Fibroblast of pulmonary artery (primary cell): ENCODE measurements at regions not wholly inside any gene's neighbourhood (a gene's known extent, or its start where the extent isn't known, plus 50 kb on each side); places are given as distances from the start of the nearest gene placed in this dataset.

Experiments used
- DNase-seq: peaks from one replicate; pipeline ENCODE4 v3.0.0-alpha.2; 2010; ENCODE audit warnings: low read depth
- H3K4me3 ChIP-seq: replicated peaks from 2 replicates; pipeline ENCODE4 v1.5.1; 2011; ENCODE audit warnings: low read depth, mild to moderate bottlenecking, control low read depth, low read length, moderate library complexity
- CTCF ChIP-seq: IDR thresholded peaks from 2 replicates; pipeline ENCODE4 v1.5.1; 2011; ENCODE audit warnings: mild to moderate bottlenecking, control low read depth, low read length, inconsistent platforms; ENCODE audit errors: missing control alignments

- TF ChIP-seq CTCF = no peak
- no peak overlapping the region for H3K4me3 ChIP-seq
- DNase-seq = no peak
Measured at GRCh38 chr18:73381016-73381698, 513.4 kb upstream of the NETO1 start.

GRCh38 chr18:73366713-73367112, 498.9 kb upstream of the NETO1 start:
- DNase-seq = no peak
- TF ChIP-seq CTCF = no peak
- H3K4me3 ChIP-seq = no peak overlapping the region

GRCh38 chr18:73365018-73365417, 497.2 kb upstream of the NETO1 start:
- DNase-seq = peak; percentile 41
- H3K4me3 ChIP-seq = no peak overlapping the region
- TF ChIP-seq CTCF = no peak

- DNase-seq = no peak
- no peak for TF ChIP-seq CTCF
- no peak overlapping the region for H3K4me3 ChIP-seq
Measured at GRCh38 chr18:73355121-73355520, 487.3 kb upstream of the NETO1 start.

GRCh38 chr18:73352546-73352945, 484.8 kb upstream of the NETO1 start:
- DNase-seq = peak; percentile 10
- TF ChIP-seq CTCF = no peak
- no peak overlapping the region for H3K4me3 ChIP-seq

- no peak for TF ChIP-seq CTCF
- no peak overlapping the region for H3K4me3 ChIP-seq
- peak; percentile 5 for DNase-seq
Measured at GRCh38 chr18:73340135-73340977, 472.6 kb upstream of the NETO1 start.
